ENCODE measurements at regions not wholly inside any gene's neighbourhood (a gene's known extent, or its start where the extent isn't known, plus 50 kb on each side); places are given as distances from the start of the nearest gene placed in this dataset.

- no peaks in the 10 kb centered on the region for H3K27me3 ChIP-seq (ENCODE audit: control insufficient read depth in 1 of 2, insufficient read depth in 2 of 2, low read length in 2 of 2)
- no peaks in the 10 kb centered on the region for H3K4me1 ChIP-seq (ENCODE audit: control insufficient read depth in 2 of 2, insufficient read depth in 2 of 2, low read length in 1 of 2)
- H3K36me3 ChIP-seq (ENCODE audit: control insufficient read depth in 2 of 2, insufficient read depth in 2 of 2, low read length in 1 of 2) = no peaks in the 10 kb centered on the region
- peaks cover 0 to 2% of the 10 kb centered on the region in 2 donors for H3K9me3 ChIP-seq (ENCODE audit: control insufficient read depth in 2 of 2, insufficient read depth in 1 of 2, low read depth in 1 of 2, low read length in 1 of 2)
- no peak overlapping the region for H3K4me3 ChIP-seq (ENCODE audit: low read depth in 1 of 2, low read length in 2 of 2)
- no peak overlapping the region for H3K27ac ChIP-seq (ENCODE audit: low read depth in 2 of 2, low read length in 1 of 2)
- WGBS, 2 donors = 64 to 66% methylated on average over 28 of the region's 28 CpGs
Observed at GRCh38 chr13:111516712-111517640, 196.5 kb downstream of the TEX29 start.

DNA sequence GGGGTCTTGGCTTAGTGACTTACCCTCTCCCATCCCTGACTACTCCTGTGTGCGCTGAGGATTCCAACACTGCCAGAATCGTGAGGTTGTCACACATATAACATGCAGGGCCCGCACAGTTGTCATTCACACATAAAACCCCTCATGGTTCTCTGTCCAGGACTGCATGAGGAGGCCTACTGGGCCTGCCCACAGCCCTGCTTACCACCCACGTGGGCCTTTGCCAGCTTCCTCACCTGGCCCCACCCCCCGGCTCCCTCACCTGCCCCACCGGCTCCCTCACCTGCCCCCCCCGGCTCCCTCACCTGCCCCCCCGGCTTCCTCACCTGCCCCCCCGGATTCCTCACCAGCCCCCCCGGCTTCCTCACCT lies 197.2 kb downstream of the TEX29 start:
- Histone ChIP-seq H3K27me3 (ENCODE audit: control insufficient read depth in 1 of 2, insufficient read depth in 2 of 2, low read length in 2 of 2) (no peaks in the 10 kb centered on the region), H3K36me3 (ENCODE audit: control insufficient read depth in 2 of 2, insufficient read depth in 2 of 2, low read length in 1 of 2) (no peaks in the 10 kb centered on the region), H3K4me1 (ENCODE audit: control insufficient read depth in 2 of 2, insufficient read depth in 2 of 2, low read length in 1 of 2) (peaks cover 0 to 2% of the 10 kb centered on the region in 2 donors), H3K4me3 (ENCODE audit: low read depth in 1 of 2, low read length in 2 of 2) (no peak overlapping the region), H3K9me3 (ENCODE audit: control insufficient read depth in 2 of 2, insufficient read depth in 1 of 2, low read depth in 1 of 2, low read length in 1 of 2) (peaks cover 0 to 2% of the 10 kb centered on the region in 2 donors), H3K27ac (ENCODE audit: low read depth in 2 of 2, low read length in 1 of 2) (no peak overlapping the region)
- WGBS, 2 donors = 54 to 62% methylated on average over 6 to 10 of the region's 10 CpGs

DNA sequence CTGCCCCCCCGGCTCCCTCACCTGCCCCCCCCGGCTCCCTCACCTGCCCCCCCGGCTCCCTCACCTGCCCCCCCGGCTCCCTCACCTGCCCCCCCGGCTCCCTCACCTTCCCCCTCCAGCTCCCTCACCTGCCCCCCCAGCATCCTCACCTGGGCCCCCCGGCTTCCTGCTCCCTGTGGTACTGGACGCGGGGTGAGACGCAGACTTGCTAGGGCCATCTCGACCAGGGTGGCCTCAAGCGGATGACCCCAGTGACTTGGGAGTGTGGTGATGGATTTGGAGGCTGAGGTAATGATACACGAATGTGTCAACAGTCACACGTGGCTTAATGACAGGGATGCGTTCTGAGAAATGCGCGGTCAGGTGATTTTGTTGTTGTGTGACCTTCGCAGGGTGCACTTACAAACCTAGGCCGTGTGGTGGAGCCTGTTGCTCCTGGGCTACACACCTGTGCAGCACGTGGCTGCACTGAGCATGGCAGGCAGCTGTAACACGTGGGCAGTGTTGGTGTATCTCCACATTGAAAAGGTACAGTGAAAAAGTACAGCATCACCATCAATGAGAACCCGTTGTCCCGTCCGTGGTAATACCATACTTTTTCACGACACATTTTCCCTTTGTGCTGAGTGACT lies 197.8 kb downstream of the TEX29 start:
- H3K4me3 ChIP-seq (ENCODE audit: low read depth in 1 of 2, low read length in 2 of 2) = no peak overlapping the region
- peaks cover 0 to 2% of the 10 kb centered on the region in 2 donors for H3K9me3 ChIP-seq (ENCODE audit: control insufficient read depth in 2 of 2, insufficient read depth in 1 of 2, low read depth in 1 of 2, low read length in 1 of 2)
- no peaks in the 10 kb centered on the region for H3K36me3 ChIP-seq (ENCODE audit: control insufficient read depth in 2 of 2, insufficient read depth in 2 of 2, low read length in 1 of 2)
- H3K27ac ChIP-seq (ENCODE audit: low read depth in 2 of 2, low read length in 1 of 2) = no peak overlapping the region
- no peaks in the 10 kb centered on the region for H3K27me3 ChIP-seq (ENCODE audit: control insufficient read depth in 1 of 2, insufficient read depth in 2 of 2, low read length in 2 of 2)
- H3K4me1 ChIP-seq (ENCODE audit: control insufficient read depth in 2 of 2, insufficient read depth in 2 of 2, low read length in 1 of 2) = peaks cover 0 to 2% of the 10 kb centered on the region in 2 donors
- 73 to 74% methylated on average over 19 to 24 of the region's 24 CpGs for WGBS, 2 donors

GRCh38 chr13:111519041-111519440 lies 198.6 kb downstream of the TEX29 start:
- Histone ChIP-seq H3K27me3 (ENCODE audit: control insufficient read depth in 1 of 2, insufficient read depth in 2 of 2, low read length in 2 of 2) (no peaks in the 10 kb centered on the region), H3K4me1 (ENCODE audit: control insufficient read depth in 2 of 2, insufficient read depth in 2 of 2, low read length in 1 of 2) (peaks cover 0 to 2% of the 10 kb centered on the region in 2 donors), H3K4me3 (ENCODE audit: low read depth in 1 of 2, low read length in 2 of 2) (no peak overlapping the region), H3K36me3 (ENCODE audit: control insufficient read depth in 2 of 2, insufficient read depth in 2 of 2, low read length in 1 of 2) (no peaks in the 10 kb centered on the region), H3K27ac (ENCODE audit: low read depth in 2 of 2, low read length in 1 of 2) (no peak overlapping the region), H3K9me3 (ENCODE audit: control insufficient read depth in 2 of 2, insufficient read depth in 1 of 2, low read depth in 1 of 2, low read length in 1 of 2) (peaks cover 0 to 2% of the 10 kb centered on the region in 2 donors)
- 74 to 79% methylated on average over 8 of the region's 8 CpGs for WGBS, 2 donors

DNA sequence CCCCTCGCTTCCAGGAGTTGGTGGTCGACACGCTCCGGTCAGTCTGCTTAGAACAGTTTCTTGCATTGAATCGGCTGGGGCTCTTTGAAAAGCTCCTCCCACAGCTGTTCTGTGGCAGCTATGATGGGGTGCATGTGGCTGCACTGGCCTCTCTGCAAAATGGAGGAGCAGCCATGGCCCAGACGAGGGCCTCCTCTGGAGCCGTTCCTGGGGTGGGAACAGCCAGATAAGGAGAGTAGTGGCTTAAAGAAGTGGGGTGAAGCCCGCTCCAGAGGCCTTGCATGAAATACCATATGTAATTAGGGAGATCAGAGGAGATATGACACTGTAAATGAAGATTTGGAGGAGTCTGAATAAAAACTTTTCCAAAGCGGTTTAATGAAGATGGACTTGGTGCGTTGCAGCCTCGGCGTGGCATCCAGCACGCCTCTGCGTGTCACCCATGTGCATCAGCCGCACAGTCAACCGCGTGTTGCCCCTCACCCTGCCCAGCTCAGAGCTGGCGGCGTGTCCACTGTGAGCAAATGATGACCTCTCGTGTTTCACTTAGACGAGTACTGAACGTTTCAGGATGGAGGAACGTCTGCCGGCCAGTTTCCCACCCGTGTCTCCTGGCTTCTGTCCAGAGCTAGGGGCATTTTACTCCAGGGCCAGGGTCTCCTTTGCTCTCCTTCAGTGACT lies 199.2 kb downstream of the TEX29 start:
- Histone ChIP-seq H3K4me1 (ENCODE audit: control insufficient read depth in 2 of 2, insufficient read depth in 2 of 2, low read length in 1 of 2) (peaks cover 0 to 2% of the 10 kb centered on the region in 2 donors), H3K9me3 (ENCODE audit: control insufficient read depth in 2 of 2, insufficient read depth in 1 of 2, low read depth in 1 of 2, low read length in 1 of 2) (no peaks in the 10 kb centered on the region), H3K27me3 (ENCODE audit: control insufficient read depth in 1 of 2, insufficient read depth in 2 of 2, low read length in 2 of 2) (no peaks in the 10 kb centered on the region), H3K36me3 (ENCODE audit: control insufficient read depth in 2 of 2, insufficient read depth in 2 of 2, low read length in 1 of 2) (no peaks in the 10 kb centered on the region), H3K27ac (ENCODE audit: low read depth in 2 of 2, low read length in 1 of 2) (no peak overlapping the region), H3K4me3 (ENCODE audit: low read depth in 1 of 2, low read length in 2 of 2) (no peak overlapping the region)
- WGBS, 2 donors = 75 to 83% methylated on average over 25 of the region's 25 CpGs

- no peaks in the 10 kb centered on the region for H3K36me3 ChIP-seq (ENCODE audit: control insufficient read depth in 2 of 2, insufficient read depth in 2 of 2, low read length in 1 of 2)
- no peak overlapping the region for H3K27ac ChIP-seq (ENCODE audit: low read depth in 2 of 2, low read length in 1 of 2)
- H3K27me3 ChIP-seq (ENCODE audit: control insufficient read depth in 1 of 2, insufficient read depth in 2 of 2, low read length in 2 of 2) = no peaks in the 10 kb centered on the region
- H3K4me3 ChIP-seq (ENCODE audit: low read depth in 1 of 2, low read length in 2 of 2) = no peak overlapping the region
- H3K4me1 ChIP-seq (ENCODE audit: control insufficient read depth in 2 of 2, insufficient read depth in 2 of 2, low read length in 1 of 2) = peaks cover 0 to 2% of the 10 kb centered on the region in 2 donors
- WGBS, 2 donors = 51 to 69% methylated on average over 10 of the region's 10 CpGs
- H3K9me3 ChIP-seq (ENCODE audit: control insufficient read depth in 2 of 2, insufficient read depth in 1 of 2, low read depth in 1 of 2, low read length in 1 of 2) = no peaks in the 10 kb centered on the region
Observed at GRCh38 chr13:111521030-111521429, 200.6 kb downstream of the TEX29 start.

- Histone ChIP-seq H3K4me3 (ENCODE audit: low read depth in 1 of 2, low read length in 2 of 2) (no peak overlapping the region), H3K27me3 (ENCODE audit: control insufficient read depth in 1 of 2, insufficient read depth in 2 of 2, low read length in 2 of 2) (no peaks in the 10 kb centered on the region), H3K27ac (ENCODE audit: low read depth in 2 of 2, low read length in 1 of 2) (no peak overlapping the region), H3K4me1 (ENCODE audit: control insufficient read depth in 2 of 2, insufficient read depth in 2 of 2, low read length in 1 of 2) (peaks cover 0 to 4% of the 10 kb centered on the region in 2 donors), H3K9me3 (ENCODE audit: control insufficient read depth in 2 of 2, insufficient read depth in 1 of 2, low read depth in 1 of 2, low read length in 1 of 2) (no peaks in the 10 kb centered on the region), H3K36me3 (ENCODE audit: control insufficient read depth in 2 of 2, insufficient read depth in 2 of 2, low read length in 1 of 2) (no peaks in the 10 kb centered on the region)
- WGBS, 2 donors = 68 to 73% methylated on average over 12 of the region's 12 CpGs
Observed at GRCh38 chr13:111521691-111522229, 201.3 kb downstream of the TEX29 start.

- H3K9me3 ChIP-seq (ENCODE audit: control insufficient read depth in 2 of 2, insufficient read depth in 1 of 2, low read depth in 1 of 2, low read length in 1 of 2) = no peaks in the 10 kb centered on the region
- WGBS, 2 donors = 64 to 72% methylated on average over 3 of the region's 3 CpGs
Observed at GRCh38 chr13:111525320-111526118, 205.1 kb downstream of the TEX29 start.

GRCh38 chr13:111526922-111527321 lies 206.5 kb downstream of the TEX29 start:
- Histone ChIP-seq H3K27ac (ENCODE audit: low read depth in 2 of 2, low read length in 1 of 2) (no peak overlapping the region), H3K9me3 (ENCODE audit: control insufficient read depth in 2 of 2, insufficient read depth in 1 of 2, low read depth in 1 of 2, low read length in 1 of 2) (no peaks in the 10 kb centered on the region), H3K27me3 (ENCODE audit: control insufficient read depth in 1 of 2, insufficient read depth in 2 of 2, low read length in 2 of 2) (no peaks in the 10 kb centered on the region), H3K4me1 (ENCODE audit: control insufficient read depth in 2 of 2, insufficient read depth in 2 of 2, low read length in 1 of 2) (peaks cover 0 to 4% of the 10 kb centered on the region in 2 donors), H3K4me3 (ENCODE audit: low read depth in 1 of 2, low read length in 2 of 2) (no peak overlapping the region), H3K36me3 (ENCODE audit: control insufficient read depth in 2 of 2, insufficient read depth in 2 of 2, low read length in 1 of 2) (no peaks in the 10 kb centered on the region)
- WGBS, 2 donors = 40 to 42% methylated on average over 7 of the region's 7 CpGs

More at GRCh38 chr13:111525320-111526118, 205.1 kb downstream of the TEX29 start:
- Histone ChIP-seq H3K4me1 (ENCODE audit: control insufficient read depth in 2 of 2, insufficient read depth in 2 of 2, low read length in 1 of 2) (peaks cover 0 to 4% of the 10 kb centered on the region in 2 donors), H3K27me3 (ENCODE audit: control insufficient read depth in 1 of 2, insufficient read depth in 2 of 2, low read length in 2 of 2) (no peaks in the 10 kb centered on the region), H3K27ac (ENCODE audit: low read depth in 2 of 2, low read length in 1 of 2) (no peak overlapping the region), H3K36me3 (ENCODE audit: control insufficient read depth in 2 of 2, insufficient read depth in 2 of 2, low read length in 1 of 2) (no peaks in the 10 kb centered on the region), H3K4me3 (ENCODE audit: low read depth in 1 of 2, low read length in 2 of 2) (no peak overlapping the region)

Measured in esophagus (tissue), 2 donors.